ENCODE measurements at regions not wholly inside any gene's neighbourhood (a gene's known extent, or its start where the extent isn't known, plus 50 kb on each side); places are given as distances from the start of the nearest gene placed in this dataset.

DNA sequence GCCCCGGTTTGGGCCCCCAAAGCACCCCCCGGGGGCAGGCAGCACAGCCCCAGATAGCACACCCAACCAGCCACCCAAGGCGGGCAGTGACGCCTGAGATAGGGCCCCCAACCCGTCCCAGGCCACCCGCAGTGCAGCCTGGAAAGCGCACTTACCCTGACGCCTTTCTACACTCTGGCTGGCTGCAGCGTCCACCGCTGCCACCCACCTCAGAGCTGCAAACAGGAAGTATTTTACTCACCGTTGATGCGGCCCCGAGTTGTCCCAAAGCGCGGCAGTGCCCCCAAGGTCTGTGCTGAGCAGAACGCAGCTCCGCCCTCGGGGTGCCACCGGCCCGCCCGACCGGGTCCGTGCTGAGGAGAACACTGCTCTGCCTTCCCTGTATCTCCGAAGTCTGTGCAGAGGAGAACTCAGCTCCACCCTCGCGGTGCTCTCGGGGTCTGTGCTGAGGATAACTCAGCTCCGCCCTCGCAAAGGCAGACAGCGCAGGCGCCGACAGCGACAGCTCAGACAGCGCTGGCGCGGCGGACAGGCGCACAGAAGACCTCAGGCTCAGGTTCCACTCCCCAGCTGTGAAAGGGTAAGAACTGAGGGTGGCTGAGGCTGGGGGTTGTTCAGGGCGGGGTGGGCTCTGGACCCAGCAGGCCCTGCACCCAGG, 786.9 kb downstream of the CDY1 start:
- DNase-seq (ENCODE audit: low read depth) = peak; percentile 0

DNA sequence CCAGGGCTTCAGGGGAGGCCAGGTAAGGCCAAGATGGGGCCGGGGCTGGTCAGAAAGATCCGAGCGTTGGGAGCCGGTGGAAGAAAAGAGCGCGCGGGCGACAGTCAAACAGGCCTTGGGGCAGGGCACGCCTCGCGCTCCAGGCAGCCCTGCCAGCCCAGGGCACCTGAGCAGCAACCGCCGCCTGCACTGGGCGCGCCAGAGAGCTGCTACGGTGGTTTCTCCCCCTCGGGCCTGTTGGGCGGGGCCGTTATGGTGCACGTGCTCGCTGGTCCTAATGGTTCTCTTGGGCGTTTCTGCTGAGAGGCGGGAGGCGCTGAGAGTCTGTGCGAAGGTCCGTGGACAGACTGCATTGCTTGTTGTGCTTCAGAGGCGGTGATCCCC, 787.4 kb downstream of the CDY1 start:
- no peak for DNase-seq (ENCODE audit: low read depth)

Measured in EH (cell line).